Activated T-cell treated with anti-CD3 and anti-CD28 coated beads, Interleukin-2, amount 50 U/mL, for 72 hours (primary cell): ENCODE measurements at regions not wholly inside any gene's neighbourhood (a gene's known extent, or its start where the extent isn't known, plus 50 kb on each side); places are given as distances from the start of the nearest gene placed in this dataset.
A peak's percentile ranks its signal among the peaks of the same experiment; 100 is the strongest.

Source experiments
- ATAC-seq, 2 donors: fragments of 150-1000 bp; cut with Tn5 transposase; replicated peaks in 1 of 2; 2 replicates each; pipeline ENCODE4 v1.10.0; 2021; ENCODE audit warnings: moderate library complexity in 2 of 2, mild to moderate bottlenecking in 1 of 2
- DNase-seq, 2 donors: peaks; one replicate each; pipeline ENCODE4 v3.0.0; 2021 to 2022; ENCODE audit warnings: mixed read lengths in 1 of 2
- H3K27ac Mint-ChIP-seq: one replicate; pipeline ENCODE4 v1.8.0; 2022; ENCODE audit warnings: mild to moderate bottlenecking, moderate library complexity, mixed read lengths
- H3K27me3 Mint-ChIP-seq: one replicate; pipeline ENCODE4 v1.8.0; 2022; ENCODE audit warnings: low read depth, mixed read lengths
- H3K36me3 Mint-ChIP-seq, 2 donors: one replicate each; pipeline ENCODE4 v1.8.0; 2022; ENCODE audit warnings: mixed read lengths in 2 of 2, mild to moderate bottlenecking in 1 of 2; ENCODE audit not compliant: insufficient read depth in 2 of 2
- H3K4me1 Mint-ChIP-seq: one replicate; pipeline ENCODE4 v1.8.0; 2022; ENCODE audit warnings: low read depth, mixed read lengths
- H3K4me3 Mint-ChIP-seq, 2 donors: one replicate each; pipeline ENCODE4 v1.8.0; 2022; ENCODE audit warnings: mild to moderate bottlenecking in 2 of 2, mixed read lengths in 2 of 2, moderate library complexity in 2 of 2
- H3K9me3 Mint-ChIP-seq, 2 donors: one replicate each; pipeline ENCODE4 v1.8.0; 2022; ENCODE audit warnings: mixed read lengths in 2 of 2

GRCh38 chr20:21653628-21654027 is 51.8 kb upstream of the PAX1 start:
- no peaks in the 10 kb centered on the region for H3K4me1 Mint-ChIP-seq
- no peak for DNase-seq
- peaks cover 0 to 2% of the 10 kb centered on the region in 2 donors for H3K9me3 Mint-ChIP-seq
- no peak overlapping the region for H3K27ac Mint-ChIP-seq
- H3K36me3 Mint-ChIP-seq: no peaks in the 10 kb centered on the region
- H3K27me3 Mint-ChIP-seq: peaks cover 7% of the 10 kb centered on the region
- ATAC-seq: no peak
- no peak overlapping the region for H3K4me3 Mint-ChIP-seq

- Mint-ChIP-seq H3K4me1 (no peaks in the 10 kb centered on the region), H3K4me3 (no peak overlapping the region), H3K9me3 (peaks cover 8 to 12% of the 10 kb centered on the region in 2 donors), H3K27ac (no peak overlapping the region), H3K36me3 (peaks cover 1 to 17% of the 10 kb centered on the region in 2 donors), H3K27me3 (peaks cover 7% of the 10 kb centered on the region)
- ATAC-seq (no peak), DNase-seq (no peak)
Measured at GRCh38 chr20:21643417-21643816, 62.0 kb upstream of the PAX1 start.

GRCh38 chr20:21640556-21640955 is 64.9 kb upstream of the PAX1 start:
- no peaks in the 10 kb centered on the region for H3K4me1 Mint-ChIP-seq
- H3K27ac Mint-ChIP-seq: no peak overlapping the region
- H3K27me3 Mint-ChIP-seq: peaks cover 7% of the 10 kb centered on the region
- H3K4me3 Mint-ChIP-seq: no peak overlapping the region
- DNase-seq (no peak), ATAC-seq (no peak)
- peaks cover 1 to 7% of the 10 kb centered on the region in 2 donors for H3K36me3 Mint-ChIP-seq
- peaks cover 8 to 12% of the 10 kb centered on the region in 2 donors for H3K9me3 Mint-ChIP-seq

- ATAC-seq (no peak), DNase-seq (no peak)
- H3K4me3 Mint-ChIP-seq: no peak overlapping the region
- H3K27me3 Mint-ChIP-seq: peaks cover 10% of the 10 kb centered on the region
- H3K9me3 Mint-ChIP-seq: no peaks in the 10 kb centered on the region
- H3K36me3 Mint-ChIP-seq: no peaks in the 10 kb centered on the region
- H3K4me1 Mint-ChIP-seq: no peaks in the 10 kb centered on the region
- H3K27ac Mint-ChIP-seq: no peak overlapping the region
Measured at GRCh38 chr20:21633829-21634228, 71.6 kb upstream of the PAX1 start.

- Mint-ChIP-seq H3K27me3 (peaks cover 10% of the 10 kb centered on the region), H3K4me3 (no peak overlapping the region), H3K4me1 (no peaks in the 10 kb centered on the region), H3K9me3 (no peaks in the 10 kb centered on the region), H3K27ac (no peak overlapping the region), H3K36me3 (no peaks in the 10 kb centered on the region)
- DNase-seq (no peak), ATAC-seq (no peak)
Measured at GRCh38 chr20:21632735-21633053, 72.8 kb upstream of the PAX1 start.

GRCh38 chr20:21632031-21632734 is 73.3 kb upstream of the PAX1 start:
- peaks cover 10% of the 10 kb centered on the region for H3K27me3 Mint-ChIP-seq

GRCh38 chr20:21628800-21629199 is 76.7 kb upstream of the PAX1 start:
- Mint-ChIP-seq H3K27me3 (peaks cover 24% of the 10 kb centered on the region), H3K4me3 (no peak overlapping the region), H3K4me1 (no peaks in the 10 kb centered on the region), H3K9me3 (no peaks in the 10 kb centered on the region), H3K36me3 (no peaks in the 10 kb centered on the region), H3K27ac (no peak overlapping the region)
- ATAC-seq: no peak
- no peak for DNase-seq

More at GRCh38 chr20:21632031-21632734, 73.3 kb upstream of the PAX1 start:
- H3K4me1 Mint-ChIP-seq: no peaks in the 10 kb centered on the region
- H3K27ac Mint-ChIP-seq: no peak overlapping the region
- ATAC-seq (no peak), DNase-seq (no peak)
- no peak overlapping the region for H3K4me3 Mint-ChIP-seq
- H3K9me3 Mint-ChIP-seq: no peaks in the 10 kb centered on the region
- H3K36me3 Mint-ChIP-seq: no peaks in the 10 kb centered on the region

- peaks cover 0 to 2% of the 10 kb centered on the region in 2 donors for H3K9me3 Mint-ChIP-seq
- DNase-seq (no peak), ATAC-seq (no peak)
- H3K27ac Mint-ChIP-seq: no peak overlapping the region
- H3K4me3 Mint-ChIP-seq: no peak overlapping the region
- peaks cover 18% of the 10 kb centered on the region for H3K27me3 Mint-ChIP-seq
- H3K36me3 Mint-ChIP-seq: no peaks in the 10 kb centered on the region
- H3K4me1 Mint-ChIP-seq: no peaks in the 10 kb centered on the region
Measured at GRCh38 chr20:21623781-21624094, 81.7 kb upstream of the PAX1 start.

- Mint-ChIP-seq H3K9me3 (peaks cover 0 to 2% of the 10 kb centered on the region in 2 donors), H3K4me3 (no peak overlapping the region), H3K27me3 (peaks cover 18% of the 10 kb centered on the region), H3K36me3 (no peaks in the 10 kb centered on the region), H3K27ac (no peak overlapping the region), H3K4me1 (no peaks in the 10 kb centered on the region)
- no peak for DNase-seq
- no peak for ATAC-seq
Measured at GRCh38 chr20:21623074-21623780, 82.2 kb upstream of the PAX1 start.

GRCh38 chr20:21622097-21622857 is 83.2 kb upstream of the PAX1 start:
- Mint-ChIP-seq H3K27ac (no peak overlapping the region), H3K27me3 (peaks cover 18% of the 10 kb centered on the region), H3K9me3 (peaks cover 0 to 2% of the 10 kb centered on the region in 2 donors), H3K4me1 (no peaks in the 10 kb centered on the region), H3K4me3 (no peak overlapping the region), H3K36me3 (no peaks in the 10 kb centered on the region)
- ATAC-seq: no peak
- DNase-seq: no peak

GRCh38 chr20:21618759-21619416 is 86.6 kb upstream of the PAX1 start:
- Mint-ChIP-seq H3K27me3 (peaks cover 17% of the 10 kb centered on the region), H3K9me3 (peaks cover 0 to 2% of the 10 kb centered on the region in 2 donors), H3K4me1 (no peaks in the 10 kb centered on the region), H3K4me3 (no peak overlapping the region), H3K36me3 (no peaks in the 10 kb centered on the region), H3K27ac (no peak overlapping the region)
- no peak for ATAC-seq
- DNase-seq: no peak

GRCh38 chr20:21615617-21616080 is 89.8 kb upstream of the PAX1 start:
- DNase-seq (peak; percentile 46 to 54), ATAC-seq (peak in 1 of 2 donors; percentile 47)
- H3K9me3 Mint-ChIP-seq: peaks cover 0 to 1% of the 10 kb centered on the region in 2 donors
- no peaks in the 10 kb centered on the region for H3K4me1 Mint-ChIP-seq
- H3K36me3 Mint-ChIP-seq: no peaks in the 10 kb centered on the region
- no peak overlapping the region for H3K4me3 Mint-ChIP-seq
- H3K27me3 Mint-ChIP-seq: peaks cover 15% of the 10 kb centered on the region
- no peak overlapping the region for H3K27ac Mint-ChIP-seq

GRCh38 chr20:21614980-21615379 is 90.5 kb upstream of the PAX1 start:
- peaks cover 0 to 1% of the 10 kb centered on the region in 2 donors for H3K9me3 Mint-ChIP-seq

More at GRCh38 chr20:21614980-21615379, 90.5 kb upstream of the PAX1 start:
- Mint-ChIP-seq H3K4me3 (no peak overlapping the region), H3K27me3 (peaks cover 15% of the 10 kb centered on the region), H3K27ac (no peak overlapping the region), H3K36me3 (no peaks in the 10 kb centered on the region), H3K4me1 (no peaks in the 10 kb centered on the region)
- DNase-seq (no peak), ATAC-seq (no peak)
